Epithelial cell of proximal tubule (primary cell): ENCODE measurements at regions not wholly inside any gene's neighbourhood (a gene's known extent, or its start where the extent isn't known, plus 50 kb on each side); places are given as distances from the start of the nearest gene placed in this dataset.

Source experiments
- DNase-seq: peaks from one replicate; pipeline ENCODE4 v3.0.0-alpha.2; 2011; ENCODE audit warnings: low read depth
- H3K4me3 ChIP-seq: 2 replicates; pipeline ENCODE4 v1.5.1; 2011; ENCODE audit warnings: low read depth, mild to moderate bottlenecking, low read length
- CTCF ChIP-seq: conservative IDR thresholded peaks from 2 replicates; pipeline ENCODE4 v1.5.1; 2012; ENCODE audit warnings: low read depth, mild to moderate bottlenecking, low read length

GRCh38 chr5:54897001-54897400 is 88.4 kb downstream of the ESM1 start:
- H3K4me3 ChIP-seq, result no peak overlapping the region
- TF ChIP-seq CTCF, result no peak
- DNase-seq, result no peak

- DNase-seq, result no peak
- TF ChIP-seq CTCF, result peak; percentile 82
- H3K4me3 ChIP-seq, result no peak overlapping the region
Measured at GRCh38 chr5:54895816-54896341, 89.5 kb downstream of the ESM1 start.

- no peak overlapping the region for H3K4me3 ChIP-seq
- no peak for TF ChIP-seq CTCF
- DNase-seq, result no peak
Measured at GRCh38 chr5:54894957-54895815, 90.2 kb downstream of the ESM1 start.

- no peak overlapping the region for H3K4me3 ChIP-seq
- no peak for TF ChIP-seq CTCF
Measured at GRCh38 chr5:54889826-54890225, 95.6 kb downstream of the ESM1 start.

GRCh38 chr5:54887663-54888062 is 97.7 kb downstream of the ESM1 start:
- TF ChIP-seq CTCF, result no peak
- DNase-seq, result no peak
- no peak overlapping the region for H3K4me3 ChIP-seq

More at GRCh38 chr5:54889826-54890225, 95.6 kb downstream of the ESM1 start:
- peak; percentile 95 for DNase-seq

- no peak for TF ChIP-seq CTCF
- DNase-seq, result no peak
- H3K4me3 ChIP-seq, result no peak overlapping the region
Measured at GRCh38 chr5:54886866-54887265, 98.5 kb downstream of the ESM1 start.

GRCh38 chr5:54885636-54886035 is 99.8 kb downstream of the ESM1 start:
- no peak overlapping the region for H3K4me3 ChIP-seq
- TF ChIP-seq CTCF, result no peak
- DNase-seq, result no peak
